Kidney tubule cell (primary cell): ENCODE measurements at regions not wholly inside any gene's neighbourhood (a gene's known extent, or its start where the extent isn't known, plus 50 kb on each side); places are given as distances from the start of the nearest gene placed in this dataset.
"Not testable (repeated sequence)": the region's sequence is repeated elsewhere in the genome, so short reads cannot be mapped to it uniquely, and the experiment has no call there.

ENCODE experiments used
- DNase-seq: peaks from one replicate; pipeline ENCODE4 v3.0.0-alpha.2; 2018; ENCODE audit warnings: low spot score

- DNase-seq = no peak
Measured at GRCh38 chr5:27158171-27158570, 119.8 kb upstream of the CDH9 start.

GRCh38 chr5:27144456-27144855 lies 106.1 kb upstream of the CDH9 start:
- no peak for DNase-seq

- peak; percentile 8 for DNase-seq
Measured at GRCh38 chr5:27140831-27141230, 102.4 kb upstream of the CDH9 start.

- DNase-seq = peak; percentile 37
Measured at GRCh38 chr5:27130587-27130986, 92.2 kb upstream of the CDH9 start.

- DNase-seq = no peak
Measured at GRCh38 chr5:27129926-27130325, 91.5 kb upstream of the CDH9 start.

- no peak for DNase-seq
Measured at GRCh38 chr5:27125856-27126255, 87.5 kb upstream of the CDH9 start.

GRCh38 chr5:27124590-27124989 lies 86.2 kb upstream of the CDH9 start:
- DNase-seq = peak; percentile 33

- not testable (repeated sequence) for DNase-seq
Measured at GRCh38 chr5:27119736-27120321, 81.4 kb upstream of the CDH9 start.

- no peak for DNase-seq
Measured at GRCh38 chr5:27103486-27103885, 65.1 kb upstream of the CDH9 start.

GRCh38 chr5:27095761-27096160 lies 57.4 kb upstream of the CDH9 start:
- DNase-seq = not testable (repeated sequence)

GRCh38 chr5:27093279-27093678 lies 54.9 kb upstream of the CDH9 start:
- peak; percentile 35 for DNase-seq

- no peak for DNase-seq
Measured at GRCh38 chr5:27091858-27092257, 53.5 kb upstream of the CDH9 start.

GRCh38 chr5:27088822-27089221 lies 50.4 kb upstream of the CDH9 start:
- not testable (repeated sequence) for DNase-seq
